Transverse colon (tissue), 4 donors: ENCODE measurements at regions not wholly inside any gene's neighbourhood (a gene's known extent, or its start where the extent isn't known, plus 50 kb on each side); places are given as distances from the start of the nearest gene placed in this dataset.

Source experiments
- DNase-seq: peaks from one replicate; pipeline ENCODE4 v3.0.0-alpha.2; 2019
- H3K27ac ChIP-seq, 4 donors: fragments of 200-600 bp; sonication (generic); 2 replicates each; pipeline ENCODE4 v1.5.1; 2016 to 2018; ENCODE audit warnings: inconsistent platforms in 4 of 4
- H3K27me3 ChIP-seq: fragments of 200-600 bp; sonication (generic); 2 replicates; pipeline ENCODE4 v1.5.1; 2017; ENCODE audit warnings: inconsistent platforms
- H3K36me3 ChIP-seq, 4 donors: fragments of 200-600 bp; sonication (generic); 2 replicates each; pipeline ENCODE4 v1.5.1; 2017 to 2019; ENCODE audit warnings: inconsistent platforms in 4 of 4
- H3K4me1 ChIP-seq, 4 donors: fragments of 200-600 bp; sonication (generic); 2 replicates each; pipeline ENCODE4 v1.5.1; 2017 to 2020; ENCODE audit warnings: inconsistent platforms in 4 of 4
- H3K4me3 ChIP-seq, 4 donors: fragments of 200-600 bp; sonication (generic); 1 replicate in 1 of 4; 2 replicates in 3 of 4; pipeline versions ENCODE4 v1.5.1 to v1.6.1; 2017 to 2019; ENCODE audit warnings: inconsistent platforms in 4 of 4
- H3K9me3 ChIP-seq, 2 donors: fragments of 200-600 bp; sonication (generic); 2 replicates each; pipeline ENCODE4 v1.5.1; 2017 to 2019; ENCODE audit warnings: inconsistent platforms in 2 of 2
- CTCF ChIP-seq, 5 experiments: fragments of 200-600 bp in 3 of 5; fragments of 450-650 bp in 2 of 5; sonication (generic) in 3 of 5; IDR thresholded peaks; 1 replicate in 2 of 5; 2 replicates in 3 of 5; pipeline ENCODE4 v1.5.1; 2016 to 2017; ENCODE audit warnings: antibody characterized with exemption in 5 of 5, inconsistent platforms in 3 of 5, mild to moderate bottlenecking in 2 of 5, moderate library complexity in 1 of 5
- EP300 ChIP-seq: sonication (generic); formaldehyde crosslinking; IDR thresholded peaks from one replicate; pipeline ENCODE4 v1.6.1; 2017; ENCODE audit warnings: antibody characterized with exemption, low read depth
- POLR2A ChIP-seq: fragments of 450-650 bp; IDR thresholded peaks from one replicate; pipeline ENCODE4 v1.6.1; 2016; ENCODE audit warnings: antibody characterized with exemption, mild to moderate bottlenecking, moderate library complexity
- POLR2AphosphoS5 ChIP-seq, 3 donors: sonication (generic); formaldehyde crosslinking; IDR thresholded peaks; one replicate each; pipeline ENCODE4 v1.6.1; 2016; ENCODE audit warnings: antibody characterized with exemption in 3 of 3
- WGBS, 2 donors: methylation state at CpG; one replicate each; pipeline ENCODE4 v1.1.5; 2018; ENCODE audit warnings: low coverage in 1 of 2; 5-methylcytosine and 5-hydroxymethylcytosine counted together
- in situ Hi-C, 4 donors: fragments of 200-750 bp; cut with MboI; loops; one replicate each; pipeline versions ENCODE4 v1.15.0 to v1.15.1; 2017; ENCODE audit warnings: low sequenced_read_pairs in 3 of 4, low pct_ligation_motif_present in 1 of 4, low pct_unique_long_range_greater_than_20kb in 1 of 4
- intact Hi-C: fragments of 100-400 bp; cut with DNase I; formaldehyde crosslinking; loops from one replicate; pipeline ENCODE4 v1.15.1; 2023; ENCODE audit warnings: low total_unique reads

- no peak for DNase-seq
- no peaks in the 10 kb centered on the region for H3K27me3 ChIP-seq
- H3K9me3 ChIP-seq: no peaks in the 10 kb centered on the region
- in situ Hi-C loops (no loop called here), intact Hi-C loops (loop anchor here (5.0 kb wide), 1 partner anchor 1255 kb away; no protein-coding TSS in a partner anchor)
- H3K27ac ChIP-seq: no peak overlapping the region
- WGBS, 2 donors: 88% methylated on average over 18 of the region's 18 CpGs; no CpG with 5 or more reads in 1 of the 2 donors
- no peaks in the 10 kb centered on the region for H3K4me1 ChIP-seq
- H3K36me3 ChIP-seq: no peaks in the 10 kb centered on the region
- TF ChIP-seq EP300 (no peak), POLR2AphosphoS5 (IDR thresholded peaks at IDR 0.05) (no peak), POLR2A (no peak)
- H3K4me3 ChIP-seq: no peak overlapping the region
Observed at GRCh38 chr16:86986809-86987487, 330.2 kb downstream of the C16orf95 start.

- Histone ChIP-seq H3K27me3 (no peaks in the 10 kb centered on the region), H3K4me3 (no peak overlapping the region), H3K36me3 (no peaks in the 10 kb centered on the region), H3K9me3 (no peaks in the 10 kb centered on the region), H3K27ac (no peak overlapping the region), H3K4me1 (no peaks in the 10 kb centered on the region)
- intact Hi-C loops (loop anchor here (5.0 kb wide), 1 partner anchor 1254 kb away; no protein-coding TSS in a partner anchor), in situ Hi-C loops (no loop called here)
- 86 to 100% methylated on average over 1 to 31 of the region's 31 CpGs for WGBS, 2 donors
- no peak for TF ChIP-seq CTCF (IDR thresholded peaks at IDR 0.05)
- TF ChIP-seq POLR2AphosphoS5 (IDR thresholded peaks at IDR 0.05): no peak
- TF ChIP-seq EP300: no peak
- TF ChIP-seq POLR2A: no peak
- no peak for DNase-seq
Observed at GRCh38 chr16:86987746-86988670, 329.2 kb downstream of the C16orf95 start.

- H3K27me3 ChIP-seq: peaks cover 10% of the 10 kb centered on the region
- H3K27ac ChIP-seq: no peak overlapping the region
- intact Hi-C loops (loop anchor here (5.0 kb wide), 1 partner anchor 1253 kb away; no protein-coding TSS in a partner anchor), in situ Hi-C loops (no loop called here)
- TF ChIP-seq POLR2A: no peak
- TF ChIP-seq POLR2AphosphoS5 (IDR thresholded peaks at IDR 0.05): no peak
- no peak for TF ChIP-seq CTCF (IDR thresholded peaks at IDR 0.05)
- no peak for TF ChIP-seq EP300
- no peaks in the 10 kb centered on the region for H3K36me3 ChIP-seq
- no peaks in the 10 kb centered on the region for H3K9me3 ChIP-seq
- no peaks in the 10 kb centered on the region for H3K4me1 ChIP-seq
- no peak overlapping the region for H3K4me3 ChIP-seq
- DNase-seq: no peak
- WGBS, 2 donors: 31 to 63% methylated on average over 3 to 24 of the region's 25 CpGs
Observed at GRCh38 chr16:86988920-86989696, 328.1 kb downstream of the C16orf95 start.

GRCh38 chr16:86990451-86990850 lies 326.7 kb downstream of the C16orf95 start:
- Histone ChIP-seq H3K4me3 (no peak overlapping the region), H3K27me3 (peaks cover 22% of the 10 kb centered on the region), H3K9me3 (no peaks in the 10 kb centered on the region), H3K36me3 (no peaks in the 10 kb centered on the region), H3K4me1 (no peaks in the 10 kb centered on the region), H3K27ac (no peak overlapping the region)
- WGBS, 2 donors: 68% methylated on average over 9 of the region's 9 CpGs; no CpG with 5 or more reads in 1 of the 2 donors
- in situ Hi-C loops: no loop called here
- TF ChIP-seq CTCF (IDR thresholded peaks at IDR 0.05) (no peak), POLR2AphosphoS5 (IDR thresholded peaks at IDR 0.05) (no peak), EP300 (no peak), POLR2A (no peak)
- intact Hi-C loops: no loop called here
- DNase-seq: no peak
